Thymus (tissue), 11 donors: ENCODE measurements at regions not wholly inside any gene's neighbourhood (a gene's known extent, or its start where the extent isn't known, plus 50 kb on each side); places are given as distances from the start of the nearest gene placed in this dataset.

Experiments used
- DNase-seq, 9 donors: peaks; one replicate each; pipeline ENCODE4 v3.0.0-alpha.2; 2013; ENCODE audit warnings: low spot score in 9 of 9, low read depth in 6 of 9, missing footprints in 1 of 9
- H3K27ac ChIP-seq, 2 donors: one replicate each; pipeline ENCODE4 v1.5.1; 2013; ENCODE audit warnings: control low read depth in 1 of 2, low read depth in 1 of 2, low read length in 1 of 2, mild to moderate bottlenecking in 1 of 2, moderate library complexity in 1 of 2
- H3K27me3 ChIP-seq, 2 donors: one replicate each; pipeline ENCODE4 v1.5.1; 2013; ENCODE audit warnings: low read length in 1 of 2; ENCODE audit not compliant: control insufficient read depth in 2 of 2, insufficient read depth in 1 of 2
- H3K36me3 ChIP-seq, 2 donors: one replicate each; pipeline ENCODE4 v1.5.1; 2013; ENCODE audit warnings: low read length in 1 of 2, mild to moderate bottlenecking in 1 of 2, moderate library complexity in 1 of 2; ENCODE audit not compliant: control insufficient read depth in 2 of 2, insufficient read depth in 2 of 2
- H3K4me1 ChIP-seq, 2 donors: one replicate each; pipeline ENCODE4 v1.5.1; 2013; ENCODE audit warnings: low read length in 2 of 2; ENCODE audit not compliant: control insufficient read depth in 2 of 2, insufficient read depth in 2 of 2
- H3K4me3 ChIP-seq, 2 donors: one replicate each; pipeline ENCODE4 v1.5.1; 2013; ENCODE audit warnings: low read length in 2 of 2, control low read depth in 1 of 2, mild to moderate bottlenecking in 1 of 2
- H3K9me3 ChIP-seq, 2 donors: one replicate each; pipeline ENCODE4 v1.5.1; 2013; ENCODE audit warnings: low read length in 1 of 2, mild to moderate bottlenecking in 1 of 2; ENCODE audit not compliant: control insufficient read depth in 2 of 2, insufficient read depth in 1 of 2
- WGBS: extraction: QIAGEN DNeasy Blood & Tissue Kit; methylation state at CpG from one replicate; pipeline ENCODE4 v1.1.7; 2013; 5-methylcytosine and 5-hydroxymethylcytosine counted together
- donor health status: healthy.

DNA sequence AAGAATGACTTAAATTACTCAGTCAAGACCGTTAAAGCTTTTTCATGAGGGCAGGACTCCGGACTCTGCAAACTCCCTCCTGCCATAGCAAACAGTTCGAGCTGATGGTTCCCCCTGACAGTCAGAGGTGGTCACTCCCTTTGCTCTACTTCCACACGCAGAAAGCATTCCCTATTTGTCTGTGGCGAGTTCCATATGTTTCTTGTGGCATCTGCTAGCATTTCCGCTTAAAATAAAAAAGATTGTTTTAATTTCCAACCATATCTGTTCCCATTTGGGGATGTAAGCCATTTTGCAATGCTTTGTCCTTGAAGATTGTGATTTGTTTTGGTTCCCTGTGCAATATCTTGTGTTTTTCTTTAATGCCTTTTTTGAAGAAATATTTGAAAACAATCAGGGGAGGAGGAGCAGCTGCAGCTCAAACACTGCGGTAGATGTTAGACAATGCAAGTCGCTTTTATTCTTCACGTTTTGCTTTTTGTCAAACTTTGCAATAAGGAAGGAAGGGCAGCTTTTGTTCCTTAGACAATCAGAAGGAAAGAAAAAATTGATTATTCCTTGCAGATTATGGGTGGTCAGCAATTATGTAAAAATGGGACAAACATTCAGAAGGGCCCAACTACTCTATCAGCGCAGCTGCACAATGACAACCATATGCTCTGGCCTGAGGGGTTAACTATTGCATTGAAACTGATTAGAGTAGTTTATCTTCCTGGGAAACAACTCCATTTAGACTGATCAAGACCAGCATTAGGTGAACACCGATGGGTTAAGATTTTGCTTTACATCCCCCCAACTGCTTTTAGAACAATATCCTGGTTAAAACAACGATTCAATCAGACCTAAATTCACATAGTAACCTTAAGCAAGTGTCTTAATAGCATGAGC, 425.8 kb upstream of the NRP1 start:
- H3K4me1 ChIP-seq: no peaks in the 10 kb centered on the region
- no peak for DNase-seq
- H3K27ac ChIP-seq: no peak overlapping the region
- no peaks in the 10 kb centered on the region for H3K27me3 ChIP-seq
- no peaks in the 10 kb centered on the region for H3K36me3 ChIP-seq
- no peaks in the 10 kb centered on the region for H3K9me3 ChIP-seq
- H3K4me3 ChIP-seq: no peak overlapping the region
- 89% methylated on average over 12 of the region's 12 CpGs for WGBS

DNA sequence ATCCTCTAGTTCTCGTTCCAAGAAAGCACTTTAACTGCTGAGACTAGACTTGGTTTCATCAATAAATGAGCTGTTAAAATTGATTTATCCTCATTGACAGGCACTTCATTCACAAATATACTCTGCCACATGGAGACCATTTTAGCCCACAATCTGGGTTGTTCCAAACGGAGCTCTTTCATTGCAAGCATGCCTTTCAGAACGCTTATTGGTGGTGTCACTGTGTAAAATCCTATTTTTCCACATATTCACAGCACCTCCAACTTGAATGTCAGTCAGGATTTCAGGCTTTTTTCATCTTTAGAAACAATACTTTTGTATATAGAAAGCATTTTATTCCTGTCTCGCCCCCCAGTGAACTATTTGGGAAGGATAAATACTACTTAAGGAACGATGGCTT, 424.7 kb upstream of the NRP1 start:
- Histone ChIP-seq H3K36me3 (no peaks in the 10 kb centered on the region), H3K9me3 (no peaks in the 10 kb centered on the region), H3K27me3 (no peaks in the 10 kb centered on the region), H3K4me3 (no peak overlapping the region), H3K4me1 (no peaks in the 10 kb centered on the region), H3K27ac (no peak overlapping the region)
- no peak for DNase-seq
- 96% methylated on average over 5 of the region's 5 CpGs for WGBS

DNA sequence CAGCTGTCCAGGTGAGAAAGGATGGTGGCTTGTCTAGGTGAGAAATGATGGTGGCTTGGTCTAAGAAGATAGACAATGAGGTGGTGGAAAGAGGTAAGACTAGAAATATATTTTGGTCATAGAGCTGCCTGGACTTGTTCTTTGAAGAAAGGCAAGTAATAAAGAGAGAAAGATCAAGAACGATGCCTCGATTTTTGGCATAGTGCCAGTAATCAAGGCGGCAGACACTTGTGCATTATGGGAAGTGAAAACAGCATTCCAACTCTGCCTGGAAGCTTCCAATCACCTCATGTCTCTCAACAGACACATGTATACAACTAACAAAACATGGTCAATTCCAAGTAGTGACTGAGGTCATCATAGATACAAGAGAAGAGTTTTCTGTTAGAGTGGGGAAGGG, 423.8 kb upstream of the NRP1 start:
- H3K9me3 ChIP-seq: no peaks in the 10 kb centered on the region
- H3K36me3 ChIP-seq: no peaks in the 10 kb centered on the region
- no peak overlapping the region for H3K27ac ChIP-seq
- 93% methylated on average over 3 of the region's 3 CpGs for WGBS
- H3K4me3 ChIP-seq: no peak overlapping the region
- H3K4me1 ChIP-seq: no peaks in the 10 kb centered on the region
- no peaks in the 10 kb centered on the region for H3K27me3 ChIP-seq
- DNase-seq: no peak

GRCh38 chr10:33754052-33754451, 419.6 kb upstream of the NRP1 start:
- no peak overlapping the region for H3K27ac ChIP-seq
- H3K9me3 ChIP-seq: no peaks in the 10 kb centered on the region
- H3K4me3 ChIP-seq: no peak overlapping the region
- no peak for DNase-seq
- no peaks in the 10 kb centered on the region for H3K36me3 ChIP-seq
- WGBS: 94% methylated on average over 4 of the region's 4 CpGs
- no peaks in the 10 kb centered on the region for H3K4me1 ChIP-seq
- H3K27me3 ChIP-seq: no peaks in the 10 kb centered on the region

- no peak overlapping the region for H3K27ac ChIP-seq
- DNase-seq: no peak
- H3K4me1 ChIP-seq: no peaks in the 10 kb centered on the region
- H3K4me3 ChIP-seq: no peak overlapping the region
- H3K36me3 ChIP-seq: no peaks in the 10 kb centered on the region
- no peaks in the 10 kb centered on the region for H3K9me3 ChIP-seq
- 97% methylated on average over 3 of the region's 3 CpGs for WGBS
- no peaks in the 10 kb centered on the region for H3K27me3 ChIP-seq
Measured at GRCh38 chr10:33753389-33753788, 418.9 kb upstream of the NRP1 start.

- Histone ChIP-seq H3K9me3 (no peaks in the 10 kb centered on the region), H3K27ac (no peak overlapping the region), H3K36me3 (no peaks in the 10 kb centered on the region), H3K4me3 (no peak overlapping the region), H3K4me1 (no peaks in the 10 kb centered on the region), H3K27me3 (no peaks in the 10 kb centered on the region)
- WGBS: 85% methylated on average over 4 of the region's 4 CpGs
- DNase-seq: no peak
Measured at GRCh38 chr10:33749790-33750189, 415.3 kb upstream of the NRP1 start.

- no peaks in the 10 kb centered on the region for H3K9me3 ChIP-seq
- whole genome bisulfite sequencing: 77% methylated on average over 2 of the region's 2 CpGs
- no peaks in the 10 kb centered on the region for H3K36me3 ChIP-seq
- DNase-seq: no peak
- H3K27me3 ChIP-seq: no peaks in the 10 kb centered on the region
- H3K27ac ChIP-seq: no peak overlapping the region
- no peak overlapping the region for H3K4me3 ChIP-seq
- H3K4me1 ChIP-seq: no peaks in the 10 kb centered on the region
Measured at GRCh38 chr10:33749067-33749735, 414.7 kb upstream of the NRP1 start.

DNA sequence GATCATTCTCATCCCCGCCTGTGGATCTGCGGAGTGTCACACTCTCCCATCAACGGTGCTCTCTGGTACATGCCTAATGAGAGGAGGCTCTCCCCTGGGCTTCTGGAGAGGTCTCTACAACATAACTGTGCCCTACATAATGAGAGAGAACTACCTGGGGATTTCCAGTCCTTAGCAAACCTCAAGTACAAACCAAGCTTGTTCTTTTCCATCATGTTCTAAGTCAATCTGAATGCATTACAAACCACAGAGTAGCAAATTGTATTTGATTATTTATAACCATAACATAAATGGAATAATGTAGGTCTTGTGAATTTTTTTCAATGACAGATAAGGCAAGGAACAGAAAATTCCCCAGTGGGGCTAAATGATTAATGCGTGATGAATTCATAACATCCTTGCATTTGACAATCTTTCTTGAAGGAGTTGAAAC, 412.4 kb upstream of the NRP1 start:
- H3K4me3 ChIP-seq: no peak overlapping the region
- WGBS: 95% methylated on average over 4 of the region's 4 CpGs
- H3K9me3 ChIP-seq: no peaks in the 10 kb centered on the region

DNA sequence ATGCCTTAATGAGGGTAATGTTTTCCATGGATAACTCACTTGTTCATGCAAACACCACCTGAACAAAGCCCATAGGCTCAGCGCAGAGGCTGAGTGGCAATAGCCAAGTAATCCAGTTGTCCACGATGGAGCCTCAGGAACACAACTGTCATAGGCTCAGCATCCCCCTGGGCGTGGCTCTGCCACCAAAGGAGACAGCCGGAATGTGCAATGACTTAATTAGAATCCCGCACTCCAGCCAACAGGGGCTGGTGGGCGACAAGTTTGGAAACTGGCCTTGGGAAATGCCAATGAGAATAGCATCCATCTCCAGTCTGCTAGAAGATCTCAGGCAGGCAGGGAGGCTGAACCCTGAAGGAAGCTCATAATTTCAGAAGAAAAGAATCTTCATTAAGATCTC, 411.7 kb upstream of the NRP1 start:
- no peaks in the 10 kb centered on the region for H3K36me3 ChIP-seq
- no peak overlapping the region for H3K27ac ChIP-seq
- no peak overlapping the region for H3K4me3 ChIP-seq
- no peak for DNase-seq
- no peaks in the 10 kb centered on the region for H3K4me1 ChIP-seq
- H3K27me3 ChIP-seq: no peaks in the 10 kb centered on the region
- no peaks in the 10 kb centered on the region for H3K9me3 ChIP-seq
- 96% methylated on average over 6 of the region's 6 CpGs for WGBS

More for the DNA sequence above, 412.4 kb upstream of the NRP1 start:
- Histone ChIP-seq H3K27ac (no peak overlapping the region), H3K27me3 (no peaks in the 10 kb centered on the region), H3K36me3 (no peaks in the 10 kb centered on the region), H3K4me1 (no peaks in the 10 kb centered on the region)
- DNase-seq: no peak
